GM12878 (cell line): ENCODE measurements at regions not wholly inside any gene's neighbourhood (a gene's known extent, or its start where the extent isn't known, plus 50 kb on each side); places are given as distances from the start of the nearest gene placed in this dataset.

Experiments used
- GATAD2B ChIP-seq: fragments of 450-650 bp; conservative IDR thresholded peaks from 2 replicates; pipeline ENCODE4 v1.6.1; 2017; ENCODE audit warnings: low read depth, mild to moderate bottlenecking, moderate library complexity
- HCFC1 ChIP-seq: fragments of 150-350 bp; IDR thresholded peaks from 2 replicates; pipeline ENCODE4 v1.6.1; 2014; ENCODE audit warnings: low read length
- HDAC2 ChIP-seq: fragments of 200-600 bp; sonication (generic); IDR thresholded peaks from 2 replicates; pipeline ENCODE4 v1.6.1; 2017
- TF ChIP-seq, protein P1 (sequence below): fragments of 450-650 bp; IDR thresholded peaks from 2 replicates; pipeline ENCODE4 v1.6.1; 2017; ENCODE audit warnings: mild to moderate bottlenecking
- TF ChIP-seq, protein P2 (sequence below), 3 experiments: IDR thresholded peaks in 2 of 3; conservative IDR thresholded peaks in 1 of 3; 2 replicates each; pipeline ENCODE4 v1.5.1; 2011; ENCODE audit warnings: low read depth in 3 of 3, low read length in 3 of 3, mild to moderate bottlenecking in 3 of 3, control low read depth in 2 of 3, moderate library complexity in 2 of 3, inconsistent platforms in 1 of 3, mixed read lengths in 1 of 3; ENCODE audit not compliant: control insufficient read depth in 2 of 3, insufficient read depth in 1 of 3; ENCODE audit errors: extremely low read depth in 1 of 3
- TF ChIP-seq, protein P3 (sequence below): IDR thresholded peaks from 2 replicates; pipeline ENCODE4 v1.6.1; 2011; ENCODE audit warnings: low read depth, low read length, improper control_type of control experiment, borderline replicate concordance
- TF ChIP-seq, protein P4 (sequence below): fragments of 450-650 bp; IDR thresholded peaks from 2 replicates; pipeline ENCODE4 v1.6.1; 2017; ENCODE audit warnings: antibody characterized with exemption, mild to moderate bottlenecking, moderate library complexity

GRCh38 chr7:33742999-33743587 is 162.2 kb upstream of the BMPER start:
- TF ChIP-seq HDAC2 (no peak), HCFC1 (no peak), GATAD2B (no peak)
- TF ChIP-seq, protein P1, sequence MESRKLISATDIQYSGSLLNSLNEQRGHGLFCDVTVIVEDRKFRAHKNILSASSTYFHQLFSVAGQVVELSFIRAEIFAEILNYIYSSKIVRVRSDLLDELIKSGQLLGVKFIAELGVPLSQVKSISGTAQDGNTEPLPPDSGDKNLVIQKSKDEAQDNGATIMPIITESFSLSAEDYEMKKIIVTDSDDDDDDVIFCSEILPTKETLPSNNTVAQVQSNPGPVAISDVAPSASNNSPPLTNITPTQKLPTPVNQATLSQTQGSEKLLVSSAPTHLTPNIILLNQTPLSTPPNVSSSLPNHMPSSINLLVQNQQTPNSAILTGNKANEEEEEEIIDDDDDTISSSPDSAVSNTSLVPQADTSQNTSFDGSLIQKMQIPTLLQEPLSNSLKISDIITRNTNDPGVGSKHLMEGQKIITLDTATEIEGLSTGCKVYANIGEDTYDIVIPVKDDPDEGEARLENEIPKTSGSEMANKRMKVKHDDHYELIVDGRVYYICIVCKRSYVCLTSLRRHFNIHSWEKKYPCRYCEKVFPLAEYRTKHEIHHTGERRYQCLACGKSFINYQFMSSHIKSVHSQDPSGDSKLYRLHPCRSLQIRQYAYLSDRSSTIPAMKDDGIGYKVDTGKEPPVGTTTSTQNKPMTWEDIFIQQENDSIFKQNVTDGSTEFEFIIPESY, result no peak
- TF ChIP-seq, protein P2, sequence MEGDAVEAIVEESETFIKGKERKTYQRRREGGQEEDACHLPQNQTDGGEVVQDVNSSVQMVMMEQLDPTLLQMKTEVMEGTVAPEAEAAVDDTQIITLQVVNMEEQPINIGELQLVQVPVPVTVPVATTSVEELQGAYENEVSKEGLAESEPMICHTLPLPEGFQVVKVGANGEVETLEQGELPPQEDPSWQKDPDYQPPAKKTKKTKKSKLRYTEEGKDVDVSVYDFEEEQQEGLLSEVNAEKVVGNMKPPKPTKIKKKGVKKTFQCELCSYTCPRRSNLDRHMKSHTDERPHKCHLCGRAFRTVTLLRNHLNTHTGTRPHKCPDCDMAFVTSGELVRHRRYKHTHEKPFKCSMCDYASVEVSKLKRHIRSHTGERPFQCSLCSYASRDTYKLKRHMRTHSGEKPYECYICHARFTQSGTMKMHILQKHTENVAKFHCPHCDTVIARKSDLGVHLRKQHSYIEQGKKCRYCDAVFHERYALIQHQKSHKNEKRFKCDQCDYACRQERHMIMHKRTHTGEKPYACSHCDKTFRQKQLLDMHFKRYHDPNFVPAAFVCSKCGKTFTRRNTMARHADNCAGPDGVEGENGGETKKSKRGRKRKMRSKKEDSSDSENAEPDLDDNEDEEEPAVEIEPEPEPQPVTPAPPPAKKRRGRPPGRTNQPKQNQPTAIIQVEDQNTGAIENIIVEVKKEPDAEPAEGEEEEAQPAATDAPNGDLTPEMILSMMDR (IDR thresholded peaks at IDR 0.05 in 2 of 3, conservative IDR thresholded peaks at IDR 0.05 in 1 of 3; ENCODE audit: control insufficient read depth in 2 of 3, extremely low read depth in 1 of 3, insufficient read depth in 1 of 3, low read depth in 3 of 3, low read length in 3 of 3), result no peak
- TF ChIP-seq, protein P3, sequence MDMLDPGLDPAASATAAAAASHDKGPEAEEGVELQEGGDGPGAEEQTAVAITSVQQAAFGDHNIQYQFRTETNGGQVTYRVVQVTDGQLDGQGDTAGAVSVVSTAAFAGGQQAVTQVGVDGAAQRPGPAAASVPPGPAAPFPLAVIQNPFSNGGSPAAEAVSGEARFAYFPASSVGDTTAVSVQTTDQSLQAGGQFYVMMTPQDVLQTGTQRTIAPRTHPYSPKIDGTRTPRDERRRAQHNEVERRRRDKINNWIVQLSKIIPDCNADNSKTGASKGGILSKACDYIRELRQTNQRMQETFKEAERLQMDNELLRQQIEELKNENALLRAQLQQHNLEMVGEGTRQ, result no peak
- TF ChIP-seq, protein P4, sequence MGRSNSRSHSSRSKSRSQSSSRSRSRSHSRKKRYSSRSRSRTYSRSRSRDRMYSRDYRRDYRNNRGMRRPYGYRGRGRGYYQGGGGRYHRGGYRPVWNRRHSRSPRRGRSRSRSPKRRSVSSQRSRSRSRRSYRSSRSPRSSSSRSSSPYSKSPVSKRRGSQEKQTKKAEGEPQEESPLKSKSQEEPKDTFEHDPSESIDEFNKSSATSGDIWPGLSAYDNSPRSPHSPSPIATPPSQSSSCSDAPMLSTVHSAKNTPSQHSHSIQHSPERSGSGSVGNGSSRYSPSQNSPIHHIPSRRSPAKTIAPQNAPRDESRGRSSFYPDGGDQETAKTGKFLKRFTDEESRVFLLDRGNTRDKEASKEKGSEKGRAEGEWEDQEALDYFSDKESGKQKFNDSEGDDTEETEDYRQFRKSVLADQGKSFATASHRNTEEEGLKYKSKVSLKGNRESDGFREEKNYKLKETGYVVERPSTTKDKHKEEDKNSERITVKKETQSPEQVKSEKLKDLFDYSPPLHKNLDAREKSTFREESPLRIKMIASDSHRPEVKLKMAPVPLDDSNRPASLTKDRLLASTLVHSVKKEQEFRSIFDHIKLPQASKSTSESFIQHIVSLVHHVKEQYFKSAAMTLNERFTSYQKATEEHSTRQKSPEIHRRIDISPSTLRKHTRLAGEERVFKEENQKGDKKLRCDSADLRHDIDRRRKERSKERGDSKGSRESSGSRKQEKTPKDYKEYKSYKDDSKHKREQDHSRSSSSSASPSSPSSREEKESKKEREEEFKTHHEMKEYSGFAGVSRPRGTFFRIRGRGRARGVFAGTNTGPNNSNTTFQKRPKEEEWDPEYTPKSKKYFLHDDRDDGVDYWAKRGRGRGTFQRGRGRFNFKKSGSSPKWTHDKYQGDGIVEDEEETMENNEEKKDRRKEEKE, result no peak
